Left forelimb (tissue), 1 donor: ENCODE measurements at regions not wholly inside any gene's neighbourhood (a gene's known extent, or its start where the extent isn't known, plus 50 kb on each side); places are given as distances from the start of the nearest gene placed in this dataset.

Experiments used
- DNase-seq: peaks from one replicate; pipeline ENCODE4 v3.0.0-alpha.2; 2018; ENCODE audit warnings: low spot score

DNA sequence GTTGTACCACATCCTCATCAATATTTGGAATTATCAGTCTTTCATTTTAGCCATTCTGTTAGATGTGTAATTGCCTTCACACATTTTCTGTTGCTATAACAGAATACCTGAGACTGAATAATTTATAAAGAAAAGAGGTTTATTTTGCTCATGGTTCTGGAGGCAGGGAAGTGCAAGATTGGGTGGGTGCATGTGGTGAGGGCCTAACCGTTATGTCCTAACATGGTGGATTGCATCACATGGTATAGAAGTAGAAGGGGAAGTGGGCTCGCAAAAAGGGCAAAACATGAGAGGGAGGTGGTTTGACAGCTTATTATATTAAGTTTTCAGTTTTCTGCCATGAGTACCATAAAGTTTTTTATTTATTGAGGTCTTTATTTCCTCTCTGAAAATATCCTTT, 452.0 kb downstream of the ARL4A start:
- DNase-seq: no peak

GRCh38 chr7:13144673-13145072, 457.2 kb downstream of the ARL4A start:
- DNase-seq: no peak

- no peak for DNase-seq
These were observed 461.1 kb downstream of the ARL4A start for GRCh38 chr7:13148548-13148947.

- DNase-seq: no peak
These were observed 464.5 kb downstream of the ARL4A start for GRCh38 chr7:13151978-13152377.

DNA sequence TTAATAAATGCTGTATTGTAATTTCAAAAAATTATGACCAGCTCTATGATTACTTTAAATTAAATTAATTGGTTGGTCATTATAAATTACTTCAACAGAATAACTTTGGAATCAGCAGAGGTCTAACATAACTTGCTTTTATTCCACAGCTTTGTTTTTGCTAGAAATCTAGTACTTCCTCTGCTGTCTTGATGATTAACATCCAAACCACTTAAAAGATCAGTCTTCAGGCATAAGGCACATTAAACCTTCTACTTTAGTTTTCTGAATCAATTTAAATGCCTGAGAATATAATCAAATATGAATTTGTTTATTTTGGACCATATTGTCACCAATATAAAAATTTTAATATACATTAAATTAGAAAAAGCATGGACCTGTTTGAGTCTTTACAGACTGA, 465.3 kb downstream of the ARL4A start:
- DNase-seq: no peak

- no peak for DNase-seq
These were observed 465.8 kb downstream of the ARL4A start for GRCh38 chr7:13153266-13153665.

DNA sequence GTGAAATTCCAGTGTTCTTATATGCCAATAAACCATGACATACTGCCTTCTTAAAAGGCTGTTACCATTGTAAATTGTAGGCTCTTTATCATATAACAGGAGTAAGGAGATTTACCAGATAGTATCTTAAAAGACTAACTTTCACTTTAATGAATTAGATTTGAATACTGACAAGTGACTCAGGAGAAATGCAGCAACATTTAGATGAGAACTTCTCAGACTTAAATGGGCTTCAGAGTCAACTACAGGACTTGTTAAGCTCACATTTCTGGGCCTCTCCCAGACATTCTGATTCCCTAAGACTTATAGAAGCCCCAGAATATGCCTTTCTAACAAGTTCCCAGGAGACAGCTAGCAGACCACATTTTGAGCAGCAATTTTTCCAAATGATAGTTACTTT, 466.3 kb downstream of the ARL4A start:
- DNase-seq: no peak

- DNase-seq: no peak
These were observed 467.8 kb downstream of the ARL4A start for GRCh38 chr7:13155188-13155587.

DNA sequence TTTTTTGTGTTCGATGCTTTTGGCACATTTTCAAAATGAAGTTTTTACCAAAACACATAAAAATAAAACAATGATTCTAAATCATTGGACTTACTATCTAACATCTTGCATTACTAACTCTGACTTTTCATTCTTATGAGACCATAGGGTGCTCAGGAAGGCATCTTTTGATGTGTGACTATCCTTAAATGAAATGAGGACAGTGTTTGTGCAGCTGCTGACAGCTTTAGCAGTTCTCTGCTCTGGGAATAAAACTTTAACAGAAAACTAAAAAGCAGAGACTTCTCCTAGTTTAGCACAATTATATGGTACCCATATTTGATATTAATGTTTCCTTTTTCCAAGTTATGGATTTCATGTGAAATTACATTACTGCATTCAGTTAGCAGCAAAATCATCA, 471.6 kb downstream of the ARL4A start:
- DNase-seq: no peak

DNA sequence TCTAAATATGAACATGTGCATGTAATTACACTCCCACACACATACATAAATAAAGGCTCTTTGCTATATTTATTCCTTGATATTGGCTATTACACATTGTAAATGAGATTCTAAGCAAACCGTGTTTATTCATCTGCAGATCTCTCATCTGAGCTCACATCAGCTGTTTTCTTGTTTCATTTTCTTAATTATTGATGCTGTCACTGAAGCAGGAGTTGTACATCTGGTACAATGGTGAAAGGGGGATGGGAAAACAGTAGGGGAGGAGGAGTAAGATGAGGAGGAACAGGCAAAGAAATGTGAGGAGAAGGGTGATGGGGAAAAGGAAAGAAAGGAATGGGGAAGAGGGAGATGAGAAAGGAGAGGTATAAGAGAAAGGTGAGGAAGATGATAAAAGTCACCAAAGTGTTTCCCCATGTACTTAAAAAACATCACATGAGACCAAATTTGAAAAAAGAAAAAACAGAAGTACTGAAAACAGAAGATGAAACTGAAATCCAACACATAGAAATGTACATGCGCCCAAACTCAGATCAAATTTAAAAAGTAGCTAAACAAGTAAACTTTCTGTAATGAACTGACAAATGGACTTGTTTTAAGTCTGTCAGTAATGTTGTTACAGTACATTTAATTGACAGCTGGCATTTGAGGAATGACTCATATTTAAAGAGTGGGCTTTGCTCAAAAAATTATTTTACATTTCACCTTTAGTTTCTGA, 472.2 kb downstream of the ARL4A start:
- DNase-seq: no peak

DNA sequence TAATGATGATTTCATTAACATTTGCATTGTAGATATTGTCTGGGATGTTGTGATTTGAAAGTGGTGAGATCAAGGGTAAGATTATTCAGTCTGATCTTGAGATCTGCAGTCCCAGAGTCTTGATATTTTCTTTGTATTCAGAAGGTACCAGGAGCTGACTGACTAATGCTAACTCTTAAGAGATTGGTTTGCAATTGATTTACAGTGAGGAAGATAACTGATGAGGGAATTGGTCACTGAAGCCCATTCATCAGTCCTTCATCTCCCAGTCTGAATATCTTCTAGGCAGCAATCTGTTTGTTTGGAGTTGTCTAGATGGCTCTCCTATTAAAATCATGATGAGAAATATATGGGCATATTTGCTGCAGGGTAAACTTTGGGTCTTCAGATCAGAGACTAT, 473.7 kb downstream of the ARL4A start:
- DNase-seq: no peak

GRCh38 chr7:13165854-13166253, 478.4 kb downstream of the ARL4A start:
- no peak for DNase-seq

DNA sequence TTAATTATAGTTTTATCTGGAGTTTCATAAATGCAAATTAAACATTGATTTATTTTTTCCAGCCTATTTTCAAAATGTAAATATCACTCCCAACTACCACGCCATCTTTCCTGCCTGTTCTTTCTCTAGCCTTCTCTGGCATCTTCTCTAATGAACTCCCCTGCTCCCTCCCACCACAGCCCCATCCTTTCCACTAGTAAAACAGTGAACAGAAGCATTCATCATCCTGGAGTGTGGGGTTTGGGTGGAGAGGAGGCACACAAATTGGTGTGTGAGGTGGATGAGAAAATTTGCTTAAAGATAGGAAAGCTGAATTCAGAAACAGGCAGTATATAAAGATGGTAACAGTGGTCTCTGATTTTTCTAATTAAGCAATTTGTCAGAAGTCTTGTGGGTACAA, 479.4 kb downstream of the ARL4A start:
- DNase-seq: no peak

- no peak for DNase-seq
These were observed 481.9 kb downstream of the ARL4A start for GRCh38 chr7:13169356-13169755.

GRCh38 chr7:13174991-13175390, 487.6 kb downstream of the ARL4A start:
- DNase-seq: no peak

GRCh38 chr7:13179011-13179582, 491.7 kb downstream of the ARL4A start:
- DNase-seq: no peak

DNA sequence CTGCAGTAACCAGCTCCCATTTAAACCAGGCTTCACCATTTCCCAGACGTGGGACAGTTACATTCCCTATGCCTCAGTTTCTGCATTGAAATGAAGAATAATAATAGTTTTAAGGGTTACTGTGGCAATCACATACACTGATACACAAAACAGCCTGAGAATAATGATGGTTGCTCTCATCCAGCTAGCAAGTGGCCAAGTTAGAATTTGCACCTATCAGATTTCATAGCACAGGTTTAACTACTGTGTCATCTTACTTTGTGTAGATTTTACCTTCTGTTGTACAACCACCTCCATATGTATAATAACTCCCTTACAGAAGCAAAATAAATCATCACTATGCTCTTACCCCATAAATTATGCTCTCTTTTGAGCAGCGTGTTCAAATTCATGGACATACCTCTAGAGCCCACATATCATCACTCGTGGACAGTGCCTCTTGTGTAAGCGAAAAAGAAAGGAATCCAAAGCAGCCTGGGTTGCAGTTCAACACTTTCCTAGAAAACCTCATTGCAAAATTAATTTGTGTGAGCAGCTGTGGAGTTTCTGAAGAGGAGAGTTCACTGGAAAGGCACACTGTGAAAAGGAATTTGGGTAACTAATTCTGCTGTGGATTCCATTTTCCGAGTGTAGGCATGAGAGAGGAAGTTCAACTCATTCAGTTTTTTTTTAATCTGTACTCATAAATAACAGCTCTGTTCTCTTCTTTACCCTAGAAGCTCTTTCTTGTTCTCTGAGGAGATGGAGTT, 492.5 kb downstream of the ARL4A start:
- DNase-seq: no peak

DNA sequence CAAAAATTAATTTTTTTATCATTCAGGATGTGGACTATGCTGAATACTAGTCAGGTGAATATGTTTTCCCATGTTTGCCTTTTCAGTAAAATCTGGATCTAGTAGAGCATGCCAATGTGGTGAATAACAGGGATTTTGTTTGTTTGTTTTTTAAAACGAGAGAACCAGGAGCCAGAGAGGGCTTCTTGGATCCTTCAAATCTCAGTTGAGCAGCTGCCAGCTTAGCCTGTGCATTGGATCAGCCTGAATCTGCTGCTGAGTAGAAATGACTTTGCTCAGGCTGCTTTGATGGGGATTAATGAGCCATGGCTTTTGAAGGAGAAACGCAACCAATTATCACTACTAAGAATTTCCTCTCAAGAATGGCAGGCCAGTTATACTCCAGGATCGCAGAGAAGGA, 493.8 kb downstream of the ARL4A start:
- DNase-seq: no peak

GRCh38 chr7:13185139-13185538, 497.7 kb downstream of the ARL4A start:
- no peak for DNase-seq

- DNase-seq: no peak
These were observed 500.9 kb downstream of the ARL4A start for GRCh38 chr7:13188236-13188805.

- DNase-seq: no peak
These were observed 501.5 kb downstream of the ARL4A start for GRCh38 chr7:13188922-13189321.

DNA sequence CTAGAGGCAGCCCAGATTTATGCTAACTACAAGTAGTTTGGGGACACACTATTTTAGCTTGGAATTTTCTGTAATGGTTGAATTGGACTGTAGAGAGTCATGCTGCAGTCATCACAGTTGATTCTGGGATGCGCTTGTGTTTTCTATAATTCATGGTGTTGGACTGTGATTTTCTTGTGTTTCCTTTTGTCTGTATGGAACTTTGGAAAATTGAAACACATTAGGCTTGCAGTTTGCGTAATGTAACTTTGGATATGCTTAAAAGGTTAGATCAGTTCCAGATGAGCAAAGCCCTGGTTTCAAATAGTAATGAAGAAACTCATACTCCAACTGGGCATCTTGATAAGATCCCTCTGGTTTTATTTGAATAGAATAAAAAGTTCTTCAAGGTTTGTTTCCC, 502.2 kb downstream of the ARL4A start:
- DNase-seq: no peak

GRCh38 chr7:13197501-13197900, 510.1 kb downstream of the ARL4A start:
- no peak for DNase-seq
